HG03280 (cell line): ENCODE measurements at regions not wholly inside any gene's neighbourhood (a gene's known extent, or its start where the extent isn't known, plus 50 kb on each side); places are given as distances from the start of the nearest gene placed in this dataset.
"Not testable (repeated sequence)": the region's sequence is repeated elsewhere in the genome, so short reads cannot be mapped to it uniquely, and the experiment has no call there.

Source experiments
- ATAC-seq: cut with Tn5 transposase; IDR thresholded peaks from one replicate; pipeline ENCODE4 v1.9.1; 2021; ENCODE audit warnings: mild to moderate bottlenecking, moderate library complexity; ENCODE audit not compliant: unreplicated experiment

- ATAC-seq = no peak
Measured at GRCh38 chr10:57962839-57963238, 304.9 kb downstream of the IPMK start.

GRCh38 chr10:57961487-57961886 is 306.2 kb downstream of the IPMK start:
- ATAC-seq = no peak

- no peak for ATAC-seq
Measured at GRCh38 chr10:57960406-57960805, 307.3 kb downstream of the IPMK start.

- ATAC-seq = no peak
Measured at GRCh38 chr10:57959318-57960006, 308.2 kb downstream of the IPMK start.

GRCh38 chr10:57955076-57955475 is 312.6 kb downstream of the IPMK start:
- ATAC-seq = no peak

- no peak for ATAC-seq
Measured at GRCh38 chr10:57952741-57953140, 315.0 kb downstream of the IPMK start.

- no peak for ATAC-seq
Measured at GRCh38 chr10:57950442-57950974, 317.2 kb downstream of the IPMK start.

GRCh38 chr10:57948796-57949195 is 318.9 kb downstream of the IPMK start:
- ATAC-seq = no peak

- ATAC-seq = no peak
Measured at GRCh38 chr10:57946833-57947232, 320.9 kb downstream of the IPMK start.

GRCh38 chr10:57943701-57944100 is 324.0 kb downstream of the IPMK start:
- no peak for ATAC-seq

GRCh38 chr10:57925045-57925444 is 342.6 kb downstream of the IPMK start:
- ATAC-seq = no peak

- no peak for ATAC-seq
Measured at GRCh38 chr10:57921140-57921539, 346.6 kb downstream of the IPMK start.

GRCh38 chr10:57919864-57920263 is 347.8 kb downstream of the IPMK start:
- no peak for ATAC-seq

- ATAC-seq = no peak
Measured at GRCh38 chr10:57917019-57917418, 350.7 kb downstream of the IPMK start.

GRCh38 chr10:57905861-57906260 is 361.8 kb downstream of the IPMK start:
- ATAC-seq = no peak

GRCh38 chr10:57905010-57905409 is 362.7 kb downstream of the IPMK start:
- ATAC-seq = no peak

- ATAC-seq = no peak
Measured at GRCh38 chr10:57898231-57898630, 369.5 kb downstream of the IPMK start.

- ATAC-seq = no peak
Measured at GRCh38 chr10:57897611-57898010, 370.1 kb downstream of the IPMK start.

GRCh38 chr10:57894361-57894760 is 373.3 kb downstream of the IPMK start:
- no peak for ATAC-seq

- ATAC-seq = no peak
Measured at GRCh38 chr10:57891201-57892006, 376.3 kb downstream of the IPMK start.

GRCh38 chr10:57890691-57891090 is 377.0 kb downstream of the IPMK start:
- no peak for ATAC-seq

GRCh38 chr10:57885618-57885968 is 382.1 kb downstream of the IPMK start:
- not testable (repeated sequence) for ATAC-seq
